Panc1 (cell line): ENCODE measurements at regions not wholly inside any gene's neighbourhood (a gene's known extent, or its start where the extent isn't known, plus 50 kb on each side); places are given as distances from the start of the nearest gene placed in this dataset.

Experiments used
- ATAC-seq: fragments of 200-7000 bp; cut with Tn5 transposase; 2 replicates; pipeline ENCODE4 v1.9.1; 2020; ENCODE audit warnings: mild to moderate bottlenecking, moderate library complexity
- BruUV-seq: library from RNA; stranded (reverse); fragments of 400-500 nt; replicated peaks from 2 replicates; lab custom pipeline; 2021; lab: Mats Ljungman, UMichigan
- CTCF ChIA-PET: fragments of 300-600 bp; sonication (Branson Sonifier 250); formaldehyde crosslinking; loops from one replicate; lab custom pipeline; 2022; ENCODE audit warnings: antibody characterized with exemption; lab: Charles Lee
- POLR2A ChIA-PET: fragments of 300-600 bp; sonication (Branson Sonifier 250); formaldehyde crosslinking; loops from one replicate; lab custom pipeline; 2022; ENCODE audit warnings: antibody characterized with exemption; lab: Charles Lee
- DNase-seq: peaks from one replicate; pipeline ENCODE4 v3.0.0-alpha.2; 2010; ENCODE audit warnings: low read depth, low spot score
- H3K27ac ChIP-seq: 2 replicates; pipeline ENCODE4 v1.5.1; 2011; ENCODE audit warnings: mild to moderate bottlenecking, low read length, inconsistent platforms
- H3K27me3 ChIP-seq: fragments of 200-500 bp; sonication (Bioruptor generic); 2 replicates; pipeline ENCODE4 v1.6.0; 2014; ENCODE audit warnings: low read length, inconsistent platforms; ENCODE audit not compliant: control insufficient read depth, insufficient read depth
- H3K36me3 ChIP-seq: fragments of 200-500 bp; sonication (Bioruptor generic); 2 replicates; pipeline ENCODE4 v1.5.1; 2014; ENCODE audit warnings: inconsistent platforms, mild to moderate bottlenecking, low read length, moderate library complexity; ENCODE audit not compliant: control insufficient read depth, insufficient read depth
- H3K4me1 ChIP-seq: 2 replicates; pipeline ENCODE4 v1.5.1; 2011; ENCODE audit warnings: inconsistent platforms, mild to moderate bottlenecking, low read length, moderate library complexity; ENCODE audit not compliant: control insufficient read depth, insufficient read depth
- H3K4me3 ChIP-seq, 2 experiments: 2 replicates each; pipeline ENCODE4 v1.5.1; 2011 to 2012; ENCODE audit warnings: low read depth in 2 of 2, low read length in 2 of 2, mild to moderate bottlenecking in 2 of 2, inconsistent platforms in 1 of 2, moderate library complexity in 1 of 2
- H3K9me3 ChIP-seq: fragments of 200-500 bp; sonication (Bioruptor generic); 2 replicates; pipeline ENCODE4 v1.5.1; 2014; ENCODE audit warnings: low read depth, mild to moderate bottlenecking, inconsistent platforms, low read length, moderate library complexity; ENCODE audit not compliant: control insufficient read depth, insufficient read depth
- CTCF ChIP-seq: fragments of 450-650 bp; IDR thresholded peaks from 2 replicates; pipeline ENCODE4 v1.5.1; 2017; ENCODE audit warnings: mild to moderate bottlenecking
- POLR2AphosphoS5 ChIP-seq: IDR thresholded peaks from 2 replicates; pipeline ENCODE4 v1.6.1; 2012; ENCODE audit warnings: mild to moderate bottlenecking, low read depth, low read length, moderate library complexity
- REST ChIP-seq, 2 experiments: IDR thresholded peaks; 2 replicates each; pipeline ENCODE4 v1.6.1; 2011 to 2012; ENCODE audit warnings: low read depth in 2 of 2, control low read depth in 1 of 2, low read length in 1 of 2, mild to moderate bottlenecking in 1 of 2, moderate library complexity in 1 of 2; ENCODE audit not compliant: insufficient read depth in 1 of 2
- SIN3A ChIP-seq: IDR thresholded peaks from 2 replicates; pipeline ENCODE4 v1.6.1; 2012; ENCODE audit warnings: low read depth, mild to moderate bottlenecking, low read length, moderate library complexity, borderline replicate concordance; ENCODE audit not compliant: insufficient read depth
- TCF7L2 ChIP-seq: IDR thresholded peaks from 2 replicates; pipeline ENCODE4 v1.6.1; 2011; ENCODE audit warnings: mild to moderate bottlenecking, low read depth, low read length, inconsistent platforms
- in situ Hi-C: cut with HindIII; loops from 2 replicates; pipeline ENCODE4 v1.10.0; 2016; ENCODE audit warnings: low sequenced_read_pairs, low pct_unique_long_range_greater_than_20kb
- intact Hi-C: fragments of 100-400 bp; cut with micrococcal nuclease; formaldehyde crosslinking; loops from one replicate; pipeline ENCODE4 v1.10.0; 2022; ENCODE audit not compliant: unreplicated experiment

DNA sequence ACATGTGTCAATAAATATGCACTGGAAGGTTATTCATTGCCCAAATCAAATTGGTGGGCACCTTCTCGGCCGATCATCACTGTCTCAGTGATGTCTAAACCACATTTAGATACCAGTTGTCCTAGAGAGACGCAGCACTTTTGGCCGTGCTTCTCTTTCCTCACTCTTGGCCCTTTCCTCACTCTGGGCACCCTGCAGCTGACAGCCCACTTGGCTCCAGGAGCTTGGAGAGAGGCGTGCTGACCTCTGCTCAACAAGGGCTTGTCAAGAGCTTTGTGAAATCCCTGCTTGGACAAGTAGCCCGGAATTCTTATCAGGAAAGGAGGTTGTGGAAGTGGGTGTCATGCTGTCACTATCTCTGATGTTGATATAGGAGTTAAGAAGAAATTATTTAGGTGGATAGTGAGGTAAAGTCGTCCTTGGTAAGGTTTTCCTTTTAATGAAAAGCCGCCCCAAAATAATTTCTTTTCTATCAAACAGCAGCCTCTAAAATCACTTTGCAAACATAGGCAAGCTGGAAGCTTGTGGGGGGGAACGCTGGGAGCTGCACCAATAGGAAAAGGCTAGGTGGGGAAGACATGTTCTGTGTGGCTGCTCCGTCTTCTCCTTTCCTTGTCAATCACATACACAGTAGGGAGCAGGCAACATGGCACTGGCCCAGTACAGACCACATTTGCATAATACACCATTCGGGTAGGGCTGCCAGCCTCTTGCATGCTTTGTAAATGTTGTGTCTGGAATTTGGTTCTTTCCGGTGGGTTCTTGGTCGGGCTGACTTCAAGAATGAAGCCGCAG is 126.8 kb upstream of the UBE3A start:
- no peaks in the 10 kb centered on the region for H3K4me1 ChIP-seq
- H3K9me3 ChIP-seq = no peaks in the 10 kb centered on the region
- no peak for ATAC-seq
- H3K4me3 ChIP-seq = no peak overlapping the region
- no peaks in the 10 kb centered on the region for H3K36me3 ChIP-seq
- in situ Hi-C loops = no loop called here
- BruUV-seq = no TSS peak
- TF ChIP-seq CTCF (no peak), SIN3A (no peak), POLR2AphosphoS5 (no peak), REST (IDR thresholded peaks at IDR 0.05; ENCODE audit: insufficient read depth in 1 of 2, low read depth in 2 of 2, low read length in 1 of 2) (no peak), TCF7L2 (no peak)
- intact Hi-C loops = no loop called here
- POLR2A ChIA-PET = no interaction called here
- H3K27ac ChIP-seq = no peak overlapping the region
- no peak for DNase-seq
- H3K27me3 ChIP-seq = no peaks in the 10 kb centered on the region
- CTCF ChIA-PET = no interaction called here

GRCh38 chr15:25563596-25563995 is 124.8 kb upstream of the UBE3A start:
- ATAC-seq (no peak), DNase-seq (no peak)
- H3K4me3 ChIP-seq = no peak overlapping the region
- no peaks in the 10 kb centered on the region for H3K36me3 ChIP-seq
- no peaks in the 10 kb centered on the region for H3K27me3 ChIP-seq
- CTCF ChIA-PET = no interaction called here
- intact Hi-C loops (no loop called here), in situ Hi-C loops (no loop called here)
- BruUV-seq = no TSS peak
- TF ChIP-seq TCF7L2 = no peak
- no peak overlapping the region for H3K27ac ChIP-seq
- POLR2A ChIA-PET = no interaction called here
- H3K4me1 ChIP-seq = no peaks in the 10 kb centered on the region
- H3K9me3 ChIP-seq = no peaks in the 10 kb centered on the region

GRCh38 chr15:25557926-25558325 is 119.1 kb upstream of the UBE3A start:
- CTCF ChIA-PET = no interaction called here
- H3K36me3 ChIP-seq = no peaks in the 10 kb centered on the region
- in situ Hi-C loops = no loop called here

More at GRCh38 chr15:25557926-25558325, 119.1 kb upstream of the UBE3A start:
- Histone ChIP-seq H3K4me1 (no peaks in the 10 kb centered on the region), H3K9me3 (no peaks in the 10 kb centered on the region), H3K27me3 (no peaks in the 10 kb centered on the region), H3K27ac (no peak overlapping the region), H3K4me3 (no peak overlapping the region)
- ATAC-seq = no peak
- DNase-seq = no peak
- POLR2A ChIA-PET = no interaction called here
- TF ChIP-seq TCF7L2 = no peak
- no peak for TF ChIP-seq REST (IDR thresholded peaks at IDR 0.05; ENCODE audit: insufficient read depth in 1 of 2, low read depth in 2 of 2, low read length in 1 of 2)
- no peak for TF ChIP-seq SIN3A
- no peak for TF ChIP-seq CTCF
- TF ChIP-seq POLR2AphosphoS5 = no peak
- intact Hi-C loops = no loop called here
- BruUV-seq = no TSS peak
